OCI-LY1 (cell line): ENCODE measurements at regions not wholly inside any gene's neighbourhood (a gene's known extent, or its start where the extent isn't known, plus 50 kb on each side); places are given as distances from the start of the nearest gene placed in this dataset.

Experiments used
- H2AFZ ChIP-seq: fragments of 200-600 bp; sonication (generic), shearing (Covaris generic); 2 replicates; pipeline ENCODE4 v1.6.0; 2014; ENCODE audit warnings: antibody characterized with exemption, mild to moderate bottlenecking, low read length
- H3F3A ChIP-seq: fragments of 200-600 bp; sonication (generic), shearing (Covaris generic); 2 replicates; pipeline ENCODE4 v1.6.0; 2014; ENCODE audit warnings: mild to moderate bottlenecking, antibody characterized with exemption, low read length, moderate library complexity; ENCODE audit not compliant: insufficient read depth
- H3K27ac ChIP-seq: fragments of 200-600 bp; sonication (generic); 2 replicates; pipeline ENCODE4 v1.5.1; 2014; ENCODE audit warnings: low read length, mixed run types, mild to moderate bottlenecking, low read depth; ENCODE audit not compliant: poor library complexity, severe bottlenecking
- H3K27me3 ChIP-seq: fragments of 200-600 bp; sonication (generic); 2 replicates; pipeline ENCODE4 v1.6.0; 2014; ENCODE audit warnings: antibody characterized with exemption, mild to moderate bottlenecking, low read length, moderate library complexity; ENCODE audit not compliant: insufficient read depth
- H3K36me3 ChIP-seq: fragments of 200-600 bp; sonication (generic); 2 replicates; pipeline ENCODE4 v1.6.1; 2014; ENCODE audit warnings: mild to moderate bottlenecking, antibody characterized with exemption, low read length, moderate library complexity, mixed read lengths; ENCODE audit not compliant: insufficient read depth
- H3K4me1 ChIP-seq: fragments of 200-600 bp; sonication (generic); 2 replicates; pipeline ENCODE4 v1.5.1; 2014; ENCODE audit warnings: mild to moderate bottlenecking, low read length, moderate library complexity; ENCODE audit not compliant: insufficient read depth, severe bottlenecking
- H3K4me2 ChIP-seq: fragments of 200-600 bp; sonication (generic), shearing (Covaris generic); 2 replicates; pipeline ENCODE4 v1.6.1; 2014; ENCODE audit warnings: low read length
- H3K4me3 ChIP-seq: fragments of 200-600 bp; sonication (generic); 2 replicates; pipeline ENCODE4 v1.5.1; 2014; ENCODE audit warnings: low read length, low read depth, mild to moderate bottlenecking, mixed read lengths; ENCODE audit not compliant: poor library complexity, severe bottlenecking
- H3K79me2 ChIP-seq: fragments of 200-600 bp; shearing (Covaris generic); 2 replicates; pipeline ENCODE4 v1.6.1; 2016; ENCODE audit warnings: mixed run types, low read length, mixed read lengths; ENCODE audit not compliant: insufficient read depth
- H3K9ac ChIP-seq: fragments of 200-600 bp; sonication (generic), shearing (Covaris generic); 2 replicates; pipeline ENCODE4 v1.6.1; 2014; ENCODE audit warnings: mild to moderate bottlenecking, low read length, mixed read lengths
- H3K9me2 ChIP-seq: fragments of 200-600 bp; sonication (generic), shearing (Covaris generic); 2 replicates; pipeline ENCODE4 v1.6.1; 2014; ENCODE audit warnings: low read depth, mild to moderate bottlenecking, low read length, mixed read lengths
- H3K9me3 ChIP-seq: fragments of 200-600 bp; shearing (Covaris generic); 2 replicates; pipeline ENCODE4 v1.6.1; 2014; ENCODE audit warnings: low read length, mixed read lengths
- H4K20me1 ChIP-seq: fragments of 200-600 bp; sonication (generic), shearing (Covaris generic); 2 replicates; pipeline ENCODE4 v1.6.0; 2016; ENCODE audit warnings: mild to moderate bottlenecking, low read length; ENCODE audit not compliant: insufficient read depth
- CTCF ChIP-seq: fragments of 200-600 bp; sonication (generic), shearing (Covaris generic); IDR thresholded peaks from 2 replicates; pipeline ENCODE4 v1.5.1; 2017; ENCODE audit warnings: mild to moderate bottlenecking, antibody characterized with exemption, low read length, moderate library complexity, mixed read lengths
- EZH2 ChIP-seq: fragments of 200-600 bp; sonication (generic), shearing (Covaris generic); IDR thresholded peaks from 2 replicates; pipeline ENCODE4 v1.8.0; 2017; ENCODE audit warnings: borderline replicate concordance, mixed run types, mild to moderate bottlenecking, antibody characterized with exemption, low read length, moderate library complexity, mixed read lengths

- no peaks in the 10 kb centered on the region for H3K79me2 ChIP-seq
- peaks cover 5% of the 10 kb centered on the region for H3K4me1 ChIP-seq
- H3F3A ChIP-seq = no peaks in the 10 kb centered on the region
- no peak overlapping the region for H3K27ac ChIP-seq
- H3K9ac ChIP-seq = no peak overlapping the region
- H3K4me3 ChIP-seq = no peak overlapping the region
- H3K4me2 ChIP-seq = no peak overlapping the region
- H3K36me3 ChIP-seq = no peaks in the 10 kb centered on the region
- no peaks in the 10 kb centered on the region for H3K9me2 ChIP-seq
- no peaks in the 10 kb centered on the region for H3K9me3 ChIP-seq
- H4K20me1 ChIP-seq = no peaks in the 10 kb centered on the region
- H2AFZ ChIP-seq = no peak overlapping the region
- peaks cover 5% of the 10 kb centered on the region; the same call in 1 of the 2 replicates for H3K27me3 ChIP-seq
- TF ChIP-seq EZH2 = no peak
- TF ChIP-seq CTCF = no peak
Measured at GRCh38 chr18:14921547-14921946, 173.6 kb downstream of the ANKRD30B start.

- H3K27ac ChIP-seq = no peak overlapping the region
- TF ChIP-seq CTCF (no peak), EZH2 (no peak)
- no peaks in the 10 kb centered on the region for H3K9me3 ChIP-seq
Measured at GRCh38 chr18:14922031-14922430, 174.1 kb downstream of the ANKRD30B start.

GRCh38 chr18:14922965-14923565 lies 175.1 kb downstream of the ANKRD30B start:
- Histone ChIP-seq H3K79me2 (no peaks in the 10 kb centered on the region), H3K36me3 (no peaks in the 10 kb centered on the region), H3K9me3 (no peaks in the 10 kb centered on the region), H3K9ac (no peak overlapping the region), H3K27ac (no peak overlapping the region), H2AFZ (no peak overlapping the region), H3K4me1 (peaks cover 5% of the 10 kb centered on the region), H3K4me2 (no peak overlapping the region), H3K4me3 (no peak overlapping the region), H3F3A (no peaks in the 10 kb centered on the region), H4K20me1 (no peaks in the 10 kb centered on the region), H3K9me2 (no peaks in the 10 kb centered on the region), H3K27me3 (peaks cover 5% of the 10 kb centered on the region; the same call in 1 of the 2 replicates)
- TF ChIP-seq EZH2 = no peak
- TF ChIP-seq CTCF = no peak

More at GRCh38 chr18:14922031-14922430, 174.1 kb downstream of the ANKRD30B start:
- no peak overlapping the region for H3K4me2 ChIP-seq
- no peaks in the 10 kb centered on the region for H3K9me2 ChIP-seq
- H2AFZ ChIP-seq = no peak overlapping the region
- no peaks in the 10 kb centered on the region for H3F3A ChIP-seq
- H3K27me3 ChIP-seq = peaks cover 5% of the 10 kb centered on the region; the same call in 1 of the 2 replicates
- H3K4me1 ChIP-seq = peaks cover 5% of the 10 kb centered on the region
- no peak overlapping the region for H3K9ac ChIP-seq
- no peak overlapping the region for H3K4me3 ChIP-seq
- no peaks in the 10 kb centered on the region for H3K79me2 ChIP-seq
- H3K36me3 ChIP-seq = no peaks in the 10 kb centered on the region
- no peaks in the 10 kb centered on the region for H4K20me1 ChIP-seq
